Right cardiac atrium (tissue), 5 donors: ENCODE measurements at regions not wholly inside any gene's neighbourhood (a gene's known extent, or its start where the extent isn't known, plus 50 kb on each side); places are given as distances from the start of the nearest gene placed in this dataset.

Source experiments
- ATAC-seq, 2 donors: fragments of 200-7000 bp; cut with Tn5 transposase; one replicate each; pipeline versions ENCODE4 v1.8.0 to v1.9.1; 2020; ENCODE audit warnings: moderate library complexity in 2 of 2, mild to moderate bottlenecking in 1 of 2
- DNase-seq, 3 donors: peaks; one replicate each; pipeline ENCODE4 v3.0.0-alpha.2; 2020
- H3K27ac ChIP-seq: one replicate; pipeline ENCODE4 v1.5.1; 2013; ENCODE audit warnings: mild to moderate bottlenecking, low read length, control low read depth, moderate library complexity
- H3K27me3 ChIP-seq: one replicate; pipeline ENCODE4 v1.6.1; 2013; ENCODE audit not compliant: control insufficient read depth, insufficient read depth
- H3K4me1 ChIP-seq: one replicate; pipeline ENCODE4 v1.6.1; 2013; ENCODE audit warnings: low read length; ENCODE audit not compliant: control insufficient read depth, insufficient read depth
- H3K4me3 ChIP-seq: one replicate; pipeline ENCODE4 v1.5.1; 2013; ENCODE audit warnings: low read length, control low read depth
- H3K9me3 ChIP-seq: one replicate; pipeline ENCODE4 v1.6.1; 2013; ENCODE audit warnings: low read length; ENCODE audit not compliant: control insufficient read depth
- WGBS: extraction: QIAGEN DNeasy Blood & Tissue Kit; methylation state at CpG from one replicate; pipeline ENCODE4 v1.1.7; 2013; 5-methylcytosine and 5-hydroxymethylcytosine counted together
- intact Hi-C, 4 donors: fragments of 100-400 bp; cut with DNase I; formaldehyde crosslinking; loops; one replicate each; pipeline versions ENCODE4 v1.11.0 to v1.14.0; 2022 to 2023
- donor health status: healthy with polysubstance abuse.
- donor health status: DM: no; HTN: yes; CAD: no.
- donor health status: DM: no; HTN: no; CAD: no.
- donor health status: DM: no; HTN: yes; CAD: no; lungs with severe emphysema.
- donor health status: DM: yes; HTN: yes; CAD: no.

GRCh38 chr16:59180083-59180476 lies 446.0 kb upstream of the GOT2 start:
- no peak overlapping the region for H3K4me3 ChIP-seq
- 56% methylated on average over 1 of the region's 1 CpG for WGBS
- no peak for ATAC-seq
- no peaks in the 10 kb centered on the region for H3K9me3 ChIP-seq
- H3K27me3 ChIP-seq, result no peaks in the 10 kb centered on the region
- DNase-seq, result no peak
- no peaks in the 10 kb centered on the region for H3K4me1 ChIP-seq
- intact Hi-C loops, result no loop called here
- no peak overlapping the region for H3K27ac ChIP-seq

DNA sequence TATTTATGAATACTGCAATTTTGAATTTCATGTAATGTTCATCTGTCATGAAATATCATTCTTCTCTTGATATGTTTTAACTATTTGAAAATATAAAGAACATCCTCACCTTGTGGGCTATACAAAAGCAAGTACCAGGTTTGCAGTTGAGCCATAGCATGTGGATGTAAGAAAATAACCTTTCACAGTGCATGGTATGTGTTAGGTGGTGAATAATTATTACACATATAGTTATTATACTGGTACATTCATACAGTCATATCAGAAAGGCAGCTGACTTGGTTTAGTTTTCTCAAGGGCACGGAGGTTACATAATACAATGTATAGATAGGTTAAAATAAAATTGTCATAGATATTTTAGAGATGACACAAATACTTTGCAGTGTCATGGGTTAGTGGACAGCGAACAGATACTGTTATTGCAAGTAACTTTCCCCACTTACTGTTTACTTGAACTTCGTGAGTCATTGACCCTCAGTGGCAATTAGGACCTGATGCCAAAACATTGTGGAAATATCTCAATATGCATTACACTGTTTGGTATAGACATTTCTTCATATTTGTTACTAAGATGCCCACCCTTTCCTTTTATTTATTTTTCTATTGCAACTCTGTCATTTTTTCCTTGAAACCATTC lies 445.4 kb upstream of the GOT2 start:
- Histone ChIP-seq H3K4me3 (no peak overlapping the region), H3K27me3 (no peaks in the 10 kb centered on the region), H3K4me1 (no peaks in the 10 kb centered on the region), H3K27ac (no peak overlapping the region), H3K9me3 (no peaks in the 10 kb centered on the region)
- DNase-seq (no peak), ATAC-seq (no peak)
- intact Hi-C loops, result no loop called here
- 84% methylated on average over 3 of the region's 3 CpGs for WGBS

DNA sequence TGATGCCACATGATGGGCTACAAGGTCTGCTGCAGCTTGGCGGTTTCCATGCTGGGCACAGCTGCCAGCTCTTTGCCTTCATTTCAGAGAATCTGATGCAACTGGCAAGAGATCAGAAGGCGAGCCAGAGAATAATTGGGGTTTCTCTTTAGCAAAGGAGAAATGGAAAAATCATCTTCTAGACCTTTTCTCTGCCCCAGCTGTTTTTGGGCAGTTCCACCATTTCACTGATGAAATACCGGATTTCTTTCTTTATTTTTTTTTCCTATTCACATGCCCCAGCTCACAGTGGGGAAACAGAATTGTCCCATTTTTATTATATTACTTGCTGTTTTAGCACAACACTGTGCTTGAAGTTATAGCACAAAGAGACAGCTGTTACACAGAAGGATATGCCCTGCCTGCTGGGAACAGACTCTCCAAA lies 439.3 kb upstream of the GOT2 start:
- H3K4me3 ChIP-seq, result no peak overlapping the region
- ATAC-seq (no peak), DNase-seq (no peak)
- no peaks in the 10 kb centered on the region for H3K9me3 ChIP-seq
- no peak overlapping the region for H3K27ac ChIP-seq
- H3K4me1 ChIP-seq, result no peaks in the 10 kb centered on the region
- H3K27me3 ChIP-seq, result no peaks in the 10 kb centered on the region
- WGBS, result 84% methylated on average over 3 of the region's 3 CpGs
- intact Hi-C loops, result no loop called here

GRCh38 chr16:59170099-59170712 lies 436.1 kb upstream of the GOT2 start:
- 30% methylated on average over 10 of the region's 10 CpGs for WGBS
- intact Hi-C loops, result no loop called here
- no peaks in the 10 kb centered on the region for H3K9me3 ChIP-seq
- H3K4me1 ChIP-seq, result no peaks in the 10 kb centered on the region
- DNase-seq (no peak), ATAC-seq (no peak)
- H3K4me3 ChIP-seq, result no peak overlapping the region
- no peaks in the 10 kb centered on the region for H3K27me3 ChIP-seq
- no peak overlapping the region for H3K27ac ChIP-seq

- no peaks in the 10 kb centered on the region for H3K9me3 ChIP-seq
- no peak overlapping the region for H3K27ac ChIP-seq
- intact Hi-C loops, result no loop called here
- no peak for ATAC-seq
- no peaks in the 10 kb centered on the region for H3K4me1 ChIP-seq
- DNase-seq, result no peak
- no peak overlapping the region for H3K4me3 ChIP-seq
- WGBS, result 24% methylated on average over 4 of the region's 4 CpGs
- no peaks in the 10 kb centered on the region for H3K27me3 ChIP-seq
These were observed 435.1 kb upstream of the GOT2 start for GRCh38 chr16:59169168-59169567.

DNA sequence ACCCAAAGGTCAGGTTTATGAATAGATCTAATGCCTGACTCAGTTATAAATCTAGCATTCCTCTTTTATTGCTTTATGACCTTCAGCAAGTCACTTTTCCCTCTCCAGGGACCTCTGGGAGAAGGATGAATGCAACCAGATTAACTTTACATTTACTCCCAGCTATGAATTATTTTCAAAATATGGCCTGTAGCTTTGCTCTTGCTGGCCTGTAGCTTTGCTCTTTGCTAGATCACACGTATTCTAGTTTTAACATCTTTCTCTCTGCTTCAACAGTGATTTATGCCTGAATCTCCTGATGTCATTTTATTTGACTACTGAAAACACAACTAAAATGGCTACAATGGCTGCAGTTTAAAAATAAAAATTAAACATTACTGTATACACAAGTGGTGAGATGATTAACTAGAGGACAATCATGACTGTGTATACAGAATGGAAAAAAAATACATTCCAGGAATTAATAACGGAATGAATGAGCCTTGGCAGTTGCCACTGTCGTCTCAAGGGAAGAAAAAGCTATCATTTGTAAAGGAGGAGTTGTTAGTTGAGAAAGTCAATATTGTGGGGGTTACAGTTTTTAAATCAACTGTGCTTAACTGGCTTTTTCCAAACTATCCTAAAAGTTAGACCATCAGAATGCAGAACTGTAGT lies 434.5 kb upstream of the GOT2 start:
- ATAC-seq, result no peak
- 32% methylated on average over 3 of the region's 3 CpGs for WGBS
- H3K4me1 ChIP-seq, result no peaks in the 10 kb centered on the region
- no peak overlapping the region for H3K27ac ChIP-seq
- no peak for DNase-seq
- intact Hi-C loops, result no loop called here
- no peaks in the 10 kb centered on the region for H3K9me3 ChIP-seq
- no peak overlapping the region for H3K4me3 ChIP-seq
- no peaks in the 10 kb centered on the region for H3K27me3 ChIP-seq

DNA sequence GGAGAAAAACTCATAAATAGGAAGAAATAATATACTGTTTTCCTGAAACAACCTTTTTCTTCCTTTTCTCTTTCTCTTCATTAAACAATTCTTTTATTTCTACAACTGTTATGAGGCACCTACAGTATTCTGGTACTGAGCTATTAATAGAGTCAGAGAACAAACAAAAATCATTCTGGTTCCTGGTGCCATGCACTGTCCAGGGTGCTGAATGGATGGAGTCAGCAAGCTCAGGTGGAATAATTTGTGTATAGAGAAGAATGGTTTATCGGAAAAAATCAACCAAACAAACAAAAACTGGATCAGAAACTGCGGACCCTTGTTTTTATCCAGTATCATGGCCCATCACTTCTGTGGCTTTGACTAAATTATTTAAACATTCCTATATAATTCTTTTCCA lies 430.3 kb upstream of the GOT2 start:
- WGBS, result 82% methylated on average over 2 of the region's 2 CpGs
- Histone ChIP-seq H3K4me1 (no peaks in the 10 kb centered on the region), H3K4me3 (no peak overlapping the region), H3K27me3 (no peaks in the 10 kb centered on the region), H3K27ac (no peak overlapping the region), H3K9me3 (no peaks in the 10 kb centered on the region)
- ATAC-seq (no peak), DNase-seq (no peak)
- intact Hi-C loops, result no loop called here

GRCh38 chr16:59163371-59164055 lies 429.4 kb upstream of the GOT2 start:
- DNase-seq (no peak), ATAC-seq (no peak)
- 57% methylated on average over 3 of the region's 3 CpGs for WGBS
- intact Hi-C loops, result no loop called here
- H3K27ac ChIP-seq, result no peak overlapping the region
- no peaks in the 10 kb centered on the region for H3K27me3 ChIP-seq
- no peaks in the 10 kb centered on the region for H3K4me1 ChIP-seq
- no peak overlapping the region for H3K4me3 ChIP-seq
- no peaks in the 10 kb centered on the region for H3K9me3 ChIP-seq

GRCh38 chr16:59161679-59162078 lies 427.6 kb upstream of the GOT2 start:
- H3K27me3 ChIP-seq, result no peaks in the 10 kb centered on the region
- 77% methylated on average over 3 of the region's 3 CpGs for WGBS
- H3K27ac ChIP-seq, result no peak overlapping the region
- H3K4me1 ChIP-seq, result no peaks in the 10 kb centered on the region
- H3K9me3 ChIP-seq, result no peaks in the 10 kb centered on the region
- H3K4me3 ChIP-seq, result no peak overlapping the region
- intact Hi-C loops, result no loop called here
- no peak for ATAC-seq
- no peak for DNase-seq

DNA sequence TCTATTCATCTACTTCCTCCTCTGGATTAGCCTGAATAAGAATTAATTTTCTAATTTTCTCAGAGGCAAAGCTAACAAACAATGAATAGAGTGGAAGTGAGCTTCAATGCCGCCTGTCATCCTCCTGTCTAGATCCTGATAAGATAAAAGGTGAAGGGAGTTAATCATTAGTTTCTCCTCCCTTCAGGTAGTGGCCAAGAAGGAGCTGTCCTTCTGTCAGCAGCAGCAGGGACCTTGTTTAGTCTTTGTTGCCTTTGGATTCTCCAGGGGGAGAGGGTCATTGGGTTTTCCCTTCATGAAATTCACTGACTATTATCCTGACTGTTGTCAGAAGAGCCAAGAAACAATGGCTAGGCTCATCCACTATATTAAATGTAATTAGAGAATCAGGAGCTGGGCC lies 420.2 kb upstream of the GOT2 start:
- no peak overlapping the region for H3K4me3 ChIP-seq
- no peaks in the 10 kb centered on the region for H3K9me3 ChIP-seq
- ATAC-seq (no peak), DNase-seq (no peak)
- H3K27ac ChIP-seq, result no peak overlapping the region
- H3K4me1 ChIP-seq, result no peaks in the 10 kb centered on the region
- H3K27me3 ChIP-seq, result no peaks in the 10 kb centered on the region
- intact Hi-C loops, result no loop called here
- 32% methylated on average over 1 of the region's 1 CpG for WGBS

DNA sequence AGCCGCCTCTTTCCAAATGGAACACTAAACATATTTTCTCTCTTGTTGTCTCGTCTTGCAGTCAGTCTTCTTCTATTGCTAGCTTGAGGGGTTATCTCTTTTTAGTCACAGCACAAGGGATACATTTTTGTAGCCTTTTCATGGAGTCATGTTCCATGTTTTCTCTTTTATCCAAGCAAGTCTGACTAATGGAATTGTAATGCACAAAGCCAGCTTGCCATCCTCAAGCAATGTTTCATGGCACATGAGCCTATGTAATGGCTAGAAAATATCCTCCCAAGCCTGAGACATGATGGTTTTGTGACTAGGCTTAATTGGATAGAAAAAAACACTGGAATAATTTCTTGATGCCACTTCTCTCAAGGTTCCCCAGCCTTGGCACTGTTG lies 414.6 kb upstream of the GOT2 start:
- no peaks in the 10 kb centered on the region for H3K4me1 ChIP-seq
- H3K4me3 ChIP-seq, result no peak overlapping the region
- H3K9me3 ChIP-seq, result no peaks in the 10 kb centered on the region
- no peak overlapping the region for H3K27ac ChIP-seq
- intact Hi-C loops, result no loop called here
- no peak for DNase-seq
- H3K27me3 ChIP-seq, result no peaks in the 10 kb centered on the region
- WGBS, result 58% methylated on average over 2 of the region's 2 CpGs
- ATAC-seq, result no peak
